DOHH2 (cell line): ENCODE measurements at regions not wholly inside any gene's neighbourhood (a gene's known extent, or its start where the extent isn't known, plus 50 kb on each side); places are given as distances from the start of the nearest gene placed in this dataset.

Experiments used
- H3F3A ChIP-seq: fragments of 200-600 bp; sonication (generic), shearing (Covaris generic); 2 replicates; pipeline ENCODE4 v1.6.0; 2016; ENCODE audit warnings: antibody characterized with exemption, mild to moderate bottlenecking; ENCODE audit not compliant: control insufficient read depth, insufficient read depth
- H3K27ac ChIP-seq: fragments of 200-600 bp; sonication (generic); 2 replicates; pipeline ENCODE4 v1.5.1; 2014; ENCODE audit warnings: low read depth, mild to moderate bottlenecking, low read length, moderate library complexity
- H3K27me3 ChIP-seq: fragments of 200-600 bp; sonication (generic); 2 replicates; pipeline ENCODE4 v1.6.1; 2014; ENCODE audit warnings: mild to moderate bottlenecking, low read length, mixed read lengths; ENCODE audit not compliant: control insufficient read depth
- H3K36me3 ChIP-seq: fragments of 200-600 bp; sonication (generic); 2 replicates; pipeline ENCODE4 v1.6.1; 2014; ENCODE audit warnings: mild to moderate bottlenecking, low read length, moderate library complexity, mixed read lengths; ENCODE audit not compliant: control insufficient read depth
- H3K4me1 ChIP-seq: fragments of 200-600 bp; sonication (generic); 2 replicates; pipeline ENCODE4 v1.6.1; 2014; ENCODE audit warnings: mild to moderate bottlenecking, low read length, mixed read lengths; ENCODE audit not compliant: control insufficient read depth
- H3K4me2 ChIP-seq: fragments of 200-600 bp; sonication (generic); 2 replicates; pipeline ENCODE4 v1.6.0; 2014; ENCODE audit warnings: mild to moderate bottlenecking, low read length, moderate library complexity
- H3K4me3 ChIP-seq: fragments of 200-600 bp; sonication (generic); 2 replicates; pipeline ENCODE4 v1.5.1; 2014; ENCODE audit warnings: mild to moderate bottlenecking, low read length, mixed read lengths
- H3K79me2 ChIP-seq: fragments of 200-600 bp; sonication (generic); 2 replicates; pipeline ENCODE4 v1.6.1; 2014; ENCODE audit warnings: mild to moderate bottlenecking, low read length, mixed read lengths; ENCODE audit not compliant: control insufficient read depth
- H3K9me2 ChIP-seq: fragments of 200-600 bp; sonication (generic); replicated peaks from 2 replicates; pipeline ENCODE4 v1.6.1; 2014; ENCODE audit warnings: mild to moderate bottlenecking, low read length, mixed read lengths; ENCODE audit not compliant: control insufficient read depth
- H3K9me3 ChIP-seq: fragments of 200-600 bp; sonication (generic); 2 replicates; pipeline ENCODE4 v1.6.1; 2014; ENCODE audit warnings: antibody characterized with exemption, low read length, mixed read lengths; ENCODE audit not compliant: control insufficient read depth, insufficient read depth
- H4K20me1 ChIP-seq: fragments of 200-600 bp; sonication (generic); 2 replicates; pipeline ENCODE4 v1.6.0; 2014; ENCODE audit warnings: low read depth, mild to moderate bottlenecking, antibody characterized with exemption, low read length, moderate library complexity; ENCODE audit not compliant: control insufficient read depth, insufficient read depth
- CTCF ChIP-seq: fragments of 200-600 bp; sonication (generic); IDR thresholded peaks from one replicate; pipeline ENCODE4 v1.5.1; 2014; ENCODE audit warnings: antibody characterized with exemption, mild to moderate bottlenecking, low read depth, low read length; ENCODE audit not compliant: poor library complexity, severe bottlenecking
- EZH2phosphoT487 ChIP-seq: fragments of 200-600 bp; sonication (generic); IDR thresholded peaks from 2 replicates; pipeline ENCODE4 v1.6.1; 2017; ENCODE audit warnings: borderline replicate concordance, mild to moderate bottlenecking, antibody characterized with exemption, low read length, moderate library complexity, mixed read lengths

DNA sequence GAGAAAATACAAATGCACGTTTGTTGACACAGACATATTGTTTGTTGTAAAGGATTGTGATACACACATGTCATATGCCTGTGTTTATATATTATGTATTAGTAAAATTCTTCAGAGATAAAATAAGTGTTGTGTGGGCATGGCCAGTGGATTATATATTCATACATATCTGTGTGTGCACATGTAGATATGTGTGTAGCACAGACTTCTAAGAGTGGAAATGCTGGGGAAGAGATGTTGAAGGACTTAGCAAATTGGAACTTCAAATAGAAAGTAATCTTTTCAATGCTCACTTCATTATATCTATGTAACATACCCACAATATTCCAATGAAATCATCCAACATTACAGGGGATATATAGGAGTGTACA is 413.2 kb downstream of the LMO7 start:
- H3K9me3 ChIP-seq: no peaks in the 10 kb centered on the region
- no peaks in the 10 kb centered on the region for H3K79me2 ChIP-seq
- no peaks in the 10 kb centered on the region for H3K9me2 ChIP-seq
- H4K20me1 ChIP-seq: no peaks in the 10 kb centered on the region
- H3K27ac ChIP-seq: no peak overlapping the region
- no peaks in the 10 kb centered on the region for H3K36me3 ChIP-seq
- H3F3A ChIP-seq: no peaks in the 10 kb centered on the region
- H3K4me1 ChIP-seq: no peaks in the 10 kb centered on the region
- no peak overlapping the region for H3K4me3 ChIP-seq
- no peak for TF ChIP-seq EZH2phosphoT487
- TF ChIP-seq CTCF: no peak
- no peak overlapping the region for H3K4me2 ChIP-seq
- H3K27me3 ChIP-seq: no peaks in the 10 kb centered on the region

DNA sequence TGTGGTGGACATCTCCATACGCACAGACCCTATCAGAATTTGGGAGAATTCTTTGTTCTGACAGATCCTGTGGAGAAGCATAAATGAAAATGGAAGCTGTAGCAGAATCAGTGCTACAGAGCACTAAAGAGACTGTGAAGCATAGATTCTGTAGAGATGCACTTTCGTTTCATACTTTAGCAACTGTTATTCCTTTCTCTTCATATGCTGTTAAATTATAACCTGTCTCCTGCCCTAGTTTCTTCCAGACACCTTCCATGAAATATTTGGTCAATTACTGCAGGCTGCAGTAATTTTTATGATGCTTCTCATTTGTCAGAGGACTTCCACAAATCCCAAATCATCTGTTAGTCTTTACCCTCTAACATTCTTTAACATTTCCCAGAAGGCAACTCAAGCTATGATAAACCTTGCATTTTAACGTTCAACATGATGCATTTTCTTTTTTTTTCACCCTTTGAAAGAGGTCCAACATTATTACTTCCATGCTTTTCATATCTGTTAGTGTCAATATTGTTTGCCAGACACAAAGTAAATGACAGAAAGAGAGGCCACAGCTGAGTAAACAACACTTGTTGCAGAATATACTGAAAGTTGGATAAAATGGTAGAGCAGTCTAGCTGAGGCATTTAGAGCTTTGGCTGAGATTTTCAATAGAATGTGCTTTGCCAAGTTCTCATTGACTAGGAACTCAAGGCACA is 412.7 kb downstream of the LMO7 start:
- TF ChIP-seq CTCF: no peak
- TF ChIP-seq EZH2phosphoT487: no peak

GRCh38 chr13:76048131-76048530 is 412.0 kb downstream of the LMO7 start:
- Histone ChIP-seq H4K20me1 (no peaks in the 10 kb centered on the region), H3K79me2 (no peaks in the 10 kb centered on the region), H3K4me1 (no peaks in the 10 kb centered on the region), H3K9me3 (no peaks in the 10 kb centered on the region), H3K4me2 (no peak overlapping the region), H3K36me3 (no peaks in the 10 kb centered on the region), H3K27ac (no peak overlapping the region), H3K4me3 (no peak overlapping the region), H3K9me2 (no peaks in the 10 kb centered on the region), H3K27me3 (no peaks in the 10 kb centered on the region), H3F3A (no peaks in the 10 kb centered on the region)
- no peak for TF ChIP-seq EZH2phosphoT487
- TF ChIP-seq CTCF: no peak

More for the DNA sequence above, 412.7 kb downstream of the LMO7 start:
- no peaks in the 10 kb centered on the region for H3K27me3 ChIP-seq
- no peak overlapping the region for H3K4me3 ChIP-seq
- H3K4me2 ChIP-seq: no peak overlapping the region
- no peaks in the 10 kb centered on the region for H3K9me3 ChIP-seq
- H3K36me3 ChIP-seq: no peaks in the 10 kb centered on the region
- H3K9me2 ChIP-seq: no peaks in the 10 kb centered on the region
- no peaks in the 10 kb centered on the region for H3K79me2 ChIP-seq
- H3K4me1 ChIP-seq: no peaks in the 10 kb centered on the region
- no peaks in the 10 kb centered on the region for H3F3A ChIP-seq
- H3K27ac ChIP-seq: no peak overlapping the region
- H4K20me1 ChIP-seq: no peaks in the 10 kb centered on the region
